CD14-positive monocyte (primary cell): ENCODE measurements at regions not wholly inside any gene's neighbourhood (a gene's known extent, or its start where the extent isn't known, plus 50 kb on each side); places are given as distances from the start of the nearest gene placed in this dataset.

Source experiments
- DNase-seq, 3 donors: peaks; one replicate each; pipeline ENCODE4 v3.0.0-alpha.2; 2011 to 2022
- H2AFZ ChIP-seq: 2 replicates; pipeline ENCODE4 v1.6.0; 2012; ENCODE audit warnings: mild to moderate bottlenecking, low read depth, low read length, inconsistent platforms; ENCODE audit not compliant: insufficient read depth, poor library complexity, severe bottlenecking
- H3K27ac ChIP-seq, 2 donors: 1 replicate in 1 of 2; 2 replicates in 1 of 2; pipeline ENCODE4 v1.5.1; 2012 to 2013; ENCODE audit warnings: low read length in 2 of 2, control low read depth in 1 of 2, inconsistent platforms in 1 of 2, low read depth in 1 of 2, mild to moderate bottlenecking in 1 of 2
- H3K27me3 ChIP-seq, 2 donors: one replicate each; pipeline versions ENCODE4 v1.6.0 to v1.6.1; 2011 to 2013; ENCODE audit warnings: low read length in 2 of 2; ENCODE audit not compliant: control insufficient read depth in 2 of 2, insufficient read depth in 2 of 2
- H3K36me3 ChIP-seq, 2 donors: replicated peaks in 1 of 2; 1 replicate in 1 of 2; 2 replicates in 1 of 2; pipeline versions ENCODE4 v1.5.1 to v1.6.1; 2012 to 2013; ENCODE audit warnings: low read length in 2 of 2, control low read depth in 1 of 2, inconsistent platforms in 1 of 2, mild to moderate bottlenecking in 1 of 2; ENCODE audit not compliant: insufficient read depth in 2 of 2, control insufficient read depth in 1 of 2
- H3K4me1 ChIP-seq, 2 donors: 1 replicate in 1 of 2; 2 replicates in 1 of 2; pipeline versions ENCODE4 v1.5.1 to v1.6.1; 2012 to 2013; ENCODE audit warnings: low read length in 2 of 2, control low read depth in 1 of 2, inconsistent platforms in 1 of 2, mild to moderate bottlenecking in 1 of 2, moderate library complexity in 1 of 2; ENCODE audit not compliant: insufficient read depth in 2 of 2, control insufficient read depth in 1 of 2
- H3K4me2 ChIP-seq: replicated peaks from 2 replicates; pipeline ENCODE3; 2012; ENCODE audit warnings: low read length, moderate library complexity, mild to moderate bottlenecking; ENCODE audit not compliant: poor library complexity, severe bottlenecking; ENCODE audit errors: extremely low read depth
- H3K4me3 ChIP-seq, 3 experiments: fragments of 200-600 bp in 1 of 3; sonication (generic) in 1 of 3; replicated peaks in 1 of 3; 1 replicate in 2 of 3; 2 replicates in 1 of 3; pipeline ENCODE4 v1.5.1; 2011 to 2013; ENCODE audit warnings: low read length in 3 of 3, mild to moderate bottlenecking in 3 of 3, control low read depth in 2 of 3, low read depth in 2 of 3, inconsistent platforms in 1 of 3, moderate library complexity in 1 of 3
- H3K79me2 ChIP-seq: 2 replicates; pipeline ENCODE4 v1.6.0; 2012; ENCODE audit warnings: mild to moderate bottlenecking, control low read depth, inconsistent platforms, low read length, moderate library complexity; ENCODE audit not compliant: insufficient read depth
- H3K9ac ChIP-seq: 2 replicates; pipeline ENCODE4 v1.6.0; 2017; ENCODE audit warnings: low read length, mild to moderate bottlenecking; ENCODE audit not compliant: insufficient read depth, poor library complexity, severe bottlenecking
- H3K9me3 ChIP-seq, 2 donors: replicated peaks in 1 of 2; 1 replicate in 1 of 2; 2 replicates in 1 of 2; pipeline versions ENCODE4 v1.5.1 to v1.6.1; 2012 to 2013; ENCODE audit warnings: low read length in 2 of 2, control low read depth in 1 of 2; ENCODE audit not compliant: control insufficient read depth in 1 of 2, insufficient read depth in 1 of 2
- H4K20me1 ChIP-seq: 2 replicates; pipeline ENCODE4 v1.6.0; 2012; ENCODE audit warnings: mild to moderate bottlenecking, low read length, control low read depth, moderate library complexity; ENCODE audit not compliant: insufficient read depth
- H3K27ac Mint-ChIP-seq, 7 donors: one replicate each; pipeline ENCODE4 v1.8.0; 2020; ENCODE audit warnings: mild to moderate bottlenecking in 7 of 7, mixed read lengths in 7 of 7, moderate library complexity in 6 of 7, inconsistent platforms in 2 of 7
- H3K27me3 Mint-ChIP-seq, 3 donors: one replicate each; pipeline ENCODE4 v1.8.0; 2021 to 2022; ENCODE audit warnings: low read depth in 3 of 3, mild to moderate bottlenecking in 3 of 3, mixed read lengths in 3 of 3, moderate library complexity in 3 of 3, inconsistent platforms in 1 of 3
- H3K36me3 Mint-ChIP-seq, 2 donors: one replicate each; pipeline ENCODE4 v1.8.0; 2020; ENCODE audit warnings: mixed read lengths in 2 of 2, inconsistent platforms in 1 of 2, mild to moderate bottlenecking in 1 of 2
- H3K4me1 Mint-ChIP-seq: one replicate; pipeline ENCODE4 v1.8.0; 2020; ENCODE audit warnings: mild to moderate bottlenecking, mixed read lengths
- H3K4me3 Mint-ChIP-seq, 2 donors: one replicate each; pipeline ENCODE4 v1.8.0; 2020; ENCODE audit warnings: mild to moderate bottlenecking in 2 of 2, mixed read lengths in 2 of 2, moderate library complexity in 1 of 2
- H3K9me3 Mint-ChIP-seq, 7 donors: one replicate each; pipeline ENCODE4 v1.8.0; 2020 to 2022; ENCODE audit warnings: mixed read lengths in 7 of 7, mild to moderate bottlenecking in 6 of 7, moderate library complexity in 6 of 7, inconsistent platforms in 2 of 7
- CTCF ChIP-seq: fragments of 200-600 bp; IDR thresholded peaks from one replicate; pipeline ENCODE4 v1.8.0; 2022; ENCODE audit warnings: antibody characterized with exemption, mild to moderate bottlenecking
- WGBS: methylation state at CpG from one replicate; pipeline ENCODE4 v1.1.5; 2013; ENCODE audit warnings: missing lambda C conversion rate; ENCODE audit not compliant: insufficient coverage; 5-methylcytosine and 5-hydroxymethylcytosine counted together
- intact Hi-C, 2 donors: fragments of 100-400 bp; cut with micrococcal nuclease; formaldehyde crosslinking; loops; one replicate each; pipeline versions ENCODE4 v1.15.0 to v1.15.1; 2023

GRCh38 chr4:13980317-13981310, 353.1 kb upstream of the BOD1L1 start:
- H3K36me3 Mint-ChIP-seq: no peaks in the 10 kb centered on the region
- Histone ChIP-seq H3K9ac (no peak overlapping the region), H3K79me2 (no peaks in the 10 kb centered on the region), H2AFZ (peak overlapping the region; percentile 71), H4K20me1 (no peaks in the 10 kb centered on the region), H3K36me3 (no peaks in the 10 kb centered on the region), H3K4me3 (peak overlapping the region in 1 of 3 experiments; percentile 48), H3K9me3 (no peaks in the 10 kb centered on the region), H3K4me2 (peak overlapping the region; percentile 67), H3K27me3 (no peaks in the 10 kb centered on the region), H3K27ac (no peak overlapping the region), H3K4me1 (peaks cover 14 to 15% of the 10 kb centered on the region in 2 donors)
- H3K27ac Mint-ChIP-seq: no peak overlapping the region
- DNase-seq: no peak
- peaks cover 0 to 2% (median 0%) of the 10 kb centered on the region in 7 donors for H3K9me3 Mint-ChIP-seq
- H3K4me3 Mint-ChIP-seq: peak overlapping the region; percentile 65 to 88
- H3K27me3 Mint-ChIP-seq: peaks cover 0 to 3% (median 0%) of the 10 kb centered on the region in 3 donors
- 40% methylated on average over 6 of the region's 8 CpGs for WGBS
- TF ChIP-seq CTCF: no peak
- peaks cover 26% of the 10 kb centered on the region for H3K4me1 Mint-ChIP-seq
- intact Hi-C loops: no loop called here

- Histone ChIP-seq H3K4me2 (peak overlapping the region; percentile 67), H3K4me1 (peaks cover 14 to 15% of the 10 kb centered on the region in 2 donors), H3K9me3 (no peaks in the 10 kb centered on the region), H3K27me3 (no peaks in the 10 kb centered on the region), H3K4me3 (peak overlapping the region; percentile 2 to 48 (median 27)), H2AFZ (peak overlapping the region; percentile 71), H3K79me2 (no peaks in the 10 kb centered on the region), H3K36me3 (no peaks in the 10 kb centered on the region), H4K20me1 (no peaks in the 10 kb centered on the region), H3K27ac (no peak overlapping the region), H3K9ac (no peak overlapping the region)
- 23% methylated on average over 4 of the region's 8 CpGs for WGBS
- intact Hi-C loops: no loop called here
- no peak for DNase-seq
- no peak overlapping the region for H3K27ac Mint-ChIP-seq
- H3K27me3 Mint-ChIP-seq: peaks cover 0 to 3% (median 0%) of the 10 kb centered on the region in 3 donors
- H3K9me3 Mint-ChIP-seq: peaks cover 0 to under 1% (median 0%) of the 10 kb centered on the region in 7 donors
- peak overlapping the region; percentile 65 to 88 for H3K4me3 Mint-ChIP-seq
- H3K36me3 Mint-ChIP-seq: no peaks in the 10 kb centered on the region
- no peak for TF ChIP-seq CTCF
- H3K4me1 Mint-ChIP-seq: peaks cover 27% of the 10 kb centered on the region
Observed at GRCh38 chr4:13981499-13981898, 354.0 kb upstream of the BOD1L1 start.
